Fibroblast of peridontal ligament (primary cell): ENCODE measurements at regions not wholly inside any gene's neighbourhood (a gene's known extent, or its start where the extent isn't known, plus 50 kb on each side); places are given as distances from the start of the nearest gene placed in this dataset.
"Not testable (repeated sequence)": the region's sequence is repeated elsewhere in the genome, so short reads cannot be mapped to it uniquely, and the experiment has no call there.

Experiments
- DNase-seq: peaks from one replicate; pipeline ENCODE4 v3.0.0-alpha.2; 2010; ENCODE audit errors: extremely low read depth

- DNase-seq, result no peak
Measured at GRCh38 chr22:42217752-42218280, 52.6 kb downstream of the TCF20 start.

- peak; percentile 25 for DNase-seq
Measured at GRCh38 chr22:42217019-42217751, 53.3 kb downstream of the TCF20 start.

GRCh38 chr22:42214633-42215415 lies 55.6 kb downstream of the TCF20 start:
- DNase-seq, result no peak

- DNase-seq, result no peak
Measured at GRCh38 chr22:42208362-42208761, 62.1 kb downstream of the TCF20 start.

- DNase-seq, result no peak
Measured at GRCh38 chr22:42207918-42208317, 62.5 kb downstream of the TCF20 start.

GRCh38 chr22:42203609-42204008 lies 66.8 kb downstream of the TCF20 start:
- no peak for DNase-seq

- DNase-seq, result peak; percentile 45
Measured at GRCh38 chr22:42202669-42203068, 67.8 kb downstream of the TCF20 start.

- no peak for DNase-seq
Measured at GRCh38 chr22:42202048-42202447, 68.4 kb downstream of the TCF20 start.

GRCh38 chr22:42199025-42199424 lies 68.4 kb upstream of the CYP2D6 start:
- DNase-seq, result no peak

- DNase-seq, result no peak
Measured at GRCh38 chr22:42198226-42198625, 67.6 kb upstream of the CYP2D6 start.

GRCh38 chr22:42196454-42196853 lies 65.8 kb upstream of the CYP2D6 start:
- no peak for DNase-seq

GRCh38 chr22:42194953-42195352 lies 64.3 kb upstream of the CYP2D6 start:
- no peak for DNase-seq

GRCh38 chr22:42194104-42194851 lies 63.7 kb upstream of the CYP2D6 start:
- DNase-seq, result no peak

- DNase-seq, result no peak
Measured at GRCh38 chr22:42192547-42192946, 61.9 kb upstream of the CYP2D6 start.

GRCh38 chr22:42190274-42190673 lies 59.7 kb upstream of the CYP2D6 start:
- no peak for DNase-seq

- no peak for DNase-seq
Measured at GRCh38 chr22:42189761-42190160, 59.2 kb upstream of the CYP2D6 start.

GRCh38 chr22:42188808-42189447 lies 58.3 kb upstream of the CYP2D6 start:
- no peak for DNase-seq

GRCh38 chr22:42187646-42188045 lies 57.0 kb upstream of the CYP2D6 start:
- DNase-seq, result no peak

GRCh38 chr22:42185915-42186439 lies 55.4 kb upstream of the CYP2D6 start:
- DNase-seq, result no peak

- DNase-seq, result no peak
Measured at GRCh38 chr22:42184852-42185251, 54.2 kb upstream of the CYP2D6 start.

GRCh38 chr22:42183461-42184059 lies 53.0 kb upstream of the CYP2D6 start:
- DNase-seq, result not testable (repeated sequence)
